SKM-1 (cell line): ENCODE measurements at regions not wholly inside any gene's neighbourhood (a gene's known extent, or its start where the extent isn't known, plus 50 kb on each side); places are given as distances from the start of the nearest gene placed in this dataset.
"Not testable (repeated sequence)": the region's sequence is repeated elsewhere in the genome, so short reads cannot be mapped to it uniquely, and the experiment has no call there.

Source experiments
- DNase-seq: peaks from one replicate; lab custom pipeline; 2025; ENCODE audit not compliant: unreplicated experiment; lab: John Stamatoyannopoulos, UW

GRCh38 chr6:78500299-78501089, 366.9 kb upstream of the IRAK1BP1 start:
- no peak for DNase-seq

- no peak for DNase-seq
These were observed 364.9 kb upstream of the IRAK1BP1 start for GRCh38 chr6:78502386-78502887.

GRCh38 chr6:78505178-78505577, 362.2 kb upstream of the IRAK1BP1 start:
- DNase-seq: no peak

GRCh38 chr6:78511009-78511408, 356.3 kb upstream of the IRAK1BP1 start:
- DNase-seq: no peak

- DNase-seq: no peak
These were observed 353.5 kb upstream of the IRAK1BP1 start for GRCh38 chr6:78513856-78514255.

- DNase-seq: no peak
These were observed 352.1 kb upstream of the IRAK1BP1 start for GRCh38 chr6:78515271-78515670.

- no peak for DNase-seq
These were observed 350.0 kb upstream of the IRAK1BP1 start for GRCh38 chr6:78517399-78517798.

- DNase-seq: no peak
These were observed 343.7 kb upstream of the IRAK1BP1 start for GRCh38 chr6:78523622-78524021.

GRCh38 chr6:78525976-78526375, 341.4 kb upstream of the IRAK1BP1 start:
- DNase-seq: no peak

GRCh38 chr6:78526432-78526831, 340.9 kb upstream of the IRAK1BP1 start:
- no peak for DNase-seq

GRCh38 chr6:78528926-78529325, 338.4 kb upstream of the IRAK1BP1 start:
- no peak for DNase-seq

GRCh38 chr6:78530208-78530607, 337.1 kb upstream of the IRAK1BP1 start:
- no peak for DNase-seq

GRCh38 chr6:78533426-78533825, 333.9 kb upstream of the IRAK1BP1 start:
- no peak for DNase-seq

GRCh38 chr6:78533876-78534275, 333.5 kb upstream of the IRAK1BP1 start:
- no peak for DNase-seq

- DNase-seq: no peak
These were observed 329.3 kb upstream of the IRAK1BP1 start for GRCh38 chr6:78538002-78538401.

GRCh38 chr6:78547636-78548035, 319.7 kb upstream of the IRAK1BP1 start:
- DNase-seq: not testable (repeated sequence)

GRCh38 chr6:78551361-78551760, 316.0 kb upstream of the IRAK1BP1 start:
- DNase-seq: no peak

- no peak for DNase-seq
These were observed 314.9 kb upstream of the IRAK1BP1 start for GRCh38 chr6:78552435-78552834.

- DNase-seq: no peak
These were observed 313.0 kb upstream of the IRAK1BP1 start for GRCh38 chr6:78554341-78554740.

GRCh38 chr6:78559056-78559455, 308.3 kb upstream of the IRAK1BP1 start:
- no peak for DNase-seq

GRCh38 chr6:78561015-78561414, 306.3 kb upstream of the IRAK1BP1 start:
- DNase-seq: no peak

- DNase-seq: no peak
These were observed 301.4 kb upstream of the IRAK1BP1 start for GRCh38 chr6:78565997-78566396.

GRCh38 chr6:78570044-78570443, 297.3 kb upstream of the IRAK1BP1 start:
- no peak for DNase-seq
